HG02938 (cell line): ENCODE measurements at regions not wholly inside any gene's neighbourhood (a gene's known extent, or its start where the extent isn't known, plus 50 kb on each side); places are given as distances from the start of the nearest gene placed in this dataset.

Source experiments
- ATAC-seq: cut with Tn5 transposase; IDR thresholded peaks from one replicate; pipeline ENCODE4 v1.9.1; 2021; ENCODE audit warnings: mild to moderate bottlenecking, moderate library complexity; ENCODE audit not compliant: unreplicated experiment

DNA sequence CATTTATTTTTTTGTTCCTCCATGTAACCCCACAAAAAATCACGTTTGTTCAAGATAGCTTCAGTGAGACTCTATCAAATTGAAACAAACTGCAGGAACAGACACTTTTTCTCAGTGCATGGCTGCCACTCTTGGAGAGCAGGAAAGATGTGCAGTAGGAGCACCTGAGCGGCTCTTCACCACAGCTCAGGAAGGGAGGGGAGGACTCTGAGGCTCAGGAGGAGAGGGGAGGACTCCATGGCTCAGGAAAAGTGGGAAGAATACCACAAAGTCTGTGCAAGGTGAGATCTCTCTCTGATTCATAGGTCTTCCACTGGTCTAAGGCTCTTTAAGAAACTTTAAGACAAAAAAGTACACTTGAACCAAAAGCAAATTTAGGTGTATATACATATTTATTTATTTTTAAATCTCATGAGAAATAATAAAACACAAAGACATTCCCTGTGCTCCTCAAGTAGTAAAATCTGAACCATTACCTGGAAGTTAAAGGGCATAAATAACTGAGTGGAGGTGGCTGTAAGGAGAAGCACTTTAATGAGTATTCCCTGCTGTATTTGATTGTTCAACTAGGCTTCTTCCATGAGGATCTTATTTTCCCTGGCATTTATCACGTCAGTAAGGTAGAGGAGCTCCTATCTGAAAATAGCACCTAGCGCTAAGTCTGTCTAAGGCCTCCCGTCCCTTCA is 69.2 kb upstream of the CCN6 start:
- ATAC-seq: no peak

DNA sequence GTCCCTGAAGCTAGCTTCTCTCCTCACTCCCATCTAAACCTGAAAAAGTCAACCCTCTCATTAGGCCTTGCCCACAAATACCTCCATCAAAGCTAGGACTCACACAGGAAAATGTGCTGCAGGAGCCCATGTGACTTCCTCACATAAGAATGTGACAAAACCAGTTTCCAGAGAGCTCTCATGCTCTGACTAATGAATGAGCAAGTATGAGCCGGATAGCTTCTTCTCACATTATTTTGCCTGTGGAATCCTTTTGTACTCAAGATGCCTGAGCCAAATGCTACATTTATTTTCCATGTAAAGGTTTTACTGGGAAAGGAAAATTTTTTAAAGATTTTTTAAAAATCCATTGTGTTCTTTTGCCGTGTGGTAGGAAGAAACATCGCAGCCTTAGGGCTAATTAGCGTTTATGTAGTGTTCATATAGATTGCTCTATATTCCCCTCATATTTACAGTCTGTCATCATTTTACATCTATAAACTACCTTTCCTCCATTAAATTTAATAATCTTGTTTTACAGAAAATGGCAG is 68.6 kb upstream of the CCN6 start:
- ATAC-seq: no peak

DNA sequence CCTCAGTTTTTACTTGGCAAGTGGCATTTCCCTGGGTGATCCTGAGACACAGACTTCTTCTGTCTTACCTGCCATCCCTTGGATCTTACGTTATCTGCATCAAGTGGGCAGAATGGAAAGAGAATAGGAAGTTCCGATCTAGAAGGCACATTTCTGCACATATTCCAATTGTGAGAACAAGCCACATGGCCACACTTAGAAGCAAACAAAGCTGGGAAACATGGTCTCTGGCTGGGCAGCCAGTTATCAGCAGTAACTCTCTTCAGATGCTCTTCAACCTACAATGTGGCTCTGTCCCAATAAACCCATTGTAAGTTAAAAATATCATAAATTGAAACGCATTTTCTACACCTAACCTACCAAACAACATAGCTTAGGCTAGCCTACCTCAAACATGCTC is 67.3 kb upstream of the CCN6 start:
- no peak for ATAC-seq

- no peak for ATAC-seq
Measured at GRCh38 chr6:111987295-111987694, 66.6 kb upstream of the CCN6 start.

GRCh38 chr6:111988926-111989325 is 65.0 kb upstream of the CCN6 start:
- ATAC-seq: no peak

DNA sequence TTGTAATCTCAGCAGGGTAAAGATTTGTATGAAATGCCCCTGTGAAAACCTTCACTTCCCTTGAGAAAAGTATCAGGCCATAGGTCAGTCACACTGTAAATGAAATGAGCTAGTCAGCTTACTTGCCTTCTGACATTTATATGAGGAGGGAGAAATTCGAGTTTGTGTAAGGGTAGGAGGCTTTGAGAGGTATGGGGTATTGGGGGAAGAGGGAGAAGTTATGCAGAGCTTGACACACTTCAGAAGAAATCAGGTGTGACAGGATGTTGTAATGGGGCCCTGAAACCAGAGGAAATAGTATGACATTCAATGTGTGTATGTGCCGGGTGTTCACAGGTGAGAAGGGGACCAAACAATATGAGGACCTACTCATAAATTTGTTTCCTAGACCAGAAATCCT is 64.2 kb upstream of the CCN6 start:
- ATAC-seq: peak; percentile 43

- peak; percentile 50 for ATAC-seq
Measured at GRCh38 chr6:111990214-111990613, 63.7 kb upstream of the CCN6 start.

GRCh38 chr6:111992851-111993250 is 61.1 kb upstream of the CCN6 start:
- peak; percentile 51 for ATAC-seq

DNA sequence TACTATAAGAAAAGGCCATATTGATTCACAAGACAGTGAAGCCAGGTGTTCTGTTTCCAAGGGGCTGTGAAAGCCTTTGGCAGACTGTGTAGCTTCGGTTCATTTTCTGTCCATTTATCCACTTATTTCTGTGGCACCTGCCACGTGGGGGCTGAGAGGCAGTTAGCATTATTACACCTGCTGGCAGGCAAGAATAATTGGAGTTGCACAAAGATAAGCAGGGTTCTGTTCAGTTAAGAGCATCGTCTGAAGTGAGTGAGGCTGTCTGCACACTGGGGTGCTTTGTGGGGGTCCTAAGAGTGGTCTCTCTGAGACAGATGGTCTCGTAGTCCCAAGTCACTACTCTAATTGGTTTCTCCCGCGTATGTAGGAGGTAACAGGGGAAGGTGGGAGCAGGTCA is 60.6 kb upstream of the CCN6 start:
- ATAC-seq: no peak

GRCh38 chr6:111994791-111995190 is 59.1 kb upstream of the CCN6 start:
- no peak for ATAC-seq

GRCh38 chr6:111995404-111995803 is 58.5 kb upstream of the CCN6 start:
- no peak for ATAC-seq

GRCh38 chr6:111996144-111996865 is 57.6 kb upstream of the CCN6 start:
- no peak for ATAC-seq

DNA sequence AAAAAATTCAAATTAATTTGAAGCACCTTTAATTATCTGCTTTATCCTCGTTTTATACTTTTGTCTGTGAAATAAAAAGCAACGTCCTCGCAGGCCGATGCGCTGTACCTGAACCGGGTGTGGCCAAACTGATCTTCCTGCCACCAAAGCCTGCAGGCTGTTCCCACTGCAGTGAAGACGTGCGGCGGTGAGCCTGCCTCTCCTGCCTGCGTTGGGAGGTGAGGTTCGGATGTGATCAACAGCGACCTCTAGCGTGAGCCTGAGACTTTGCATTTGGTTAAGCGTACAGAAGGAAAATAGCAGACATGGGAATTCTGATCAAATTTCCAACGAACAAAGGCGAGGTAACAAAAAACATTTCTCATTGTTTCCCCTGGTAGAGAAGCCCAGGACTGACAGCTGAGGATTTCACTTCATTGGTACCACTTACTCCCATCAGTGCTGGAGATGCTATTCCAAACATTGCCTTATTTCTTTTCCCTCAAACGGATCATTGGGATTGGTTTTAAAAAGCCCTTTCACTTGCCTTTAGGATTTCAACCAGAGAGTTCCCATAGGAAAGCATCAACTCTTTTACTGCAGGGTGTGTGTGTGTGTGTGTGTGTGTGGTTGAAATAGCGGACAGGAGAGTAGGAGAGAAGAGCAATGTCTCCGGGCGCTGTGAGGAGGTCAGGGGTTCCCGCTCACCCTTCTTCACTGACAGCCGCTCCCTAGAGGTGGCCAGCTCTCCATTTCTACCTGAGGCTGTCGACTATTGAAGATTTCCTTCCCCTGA is 56.6 kb upstream of the CCN6 start:
- no peak for ATAC-seq

DNA sequence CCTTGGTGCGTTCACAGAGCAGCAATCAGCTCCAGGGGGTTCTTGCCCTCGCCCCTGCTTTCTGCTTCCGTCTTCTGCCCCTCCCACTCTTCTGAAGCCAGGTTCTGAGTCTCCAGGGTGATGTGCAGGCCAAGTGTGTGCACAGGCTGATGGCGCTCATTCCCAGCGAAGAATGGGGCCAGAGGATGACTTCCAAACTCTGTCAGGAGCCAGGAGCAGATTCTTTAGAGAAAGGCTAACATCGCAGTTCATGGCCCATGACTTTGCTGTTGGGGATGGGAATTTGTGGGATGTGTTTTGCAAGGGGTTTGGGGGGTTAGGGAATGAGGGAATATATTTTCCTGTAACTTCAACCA is 56.1 kb upstream of the CCN6 start:
- ATAC-seq: no peak

DNA sequence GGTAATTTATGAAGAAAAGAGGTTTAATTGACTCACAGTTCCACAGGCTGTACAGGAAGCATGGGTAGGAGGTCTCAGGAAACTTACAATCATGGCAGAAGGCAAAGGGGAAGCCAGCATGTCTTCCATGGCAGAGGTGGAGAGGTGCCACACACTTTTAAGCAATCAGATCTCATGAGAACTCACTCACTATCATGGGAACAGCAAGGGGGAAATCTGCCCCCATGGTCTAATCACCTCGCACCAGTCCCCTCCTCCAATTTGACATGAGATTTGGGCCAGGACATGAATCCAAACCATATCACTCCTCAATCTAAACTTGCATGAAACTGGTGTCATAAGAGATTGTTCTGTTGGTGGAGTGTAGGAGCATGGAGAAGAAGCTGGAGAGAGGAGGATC is 51.6 kb upstream of the CCN6 start:
- no peak for ATAC-seq
